HEK293 (cell line): ENCODE measurements at regions not wholly inside any gene's neighbourhood (a gene's known extent, or its start where the extent isn't known, plus 50 kb on each side); places are given as distances from the start of the nearest gene placed in this dataset.

ENCODE experiments used
- KLF16 ChIP-seq: fragments of 450-650 bp; formaldehyde crosslinking; IDR thresholded peaks from 2 replicates; pipeline ENCODE4 v1.5.1; 2017; ENCODE audit warnings: missing biosample characterization, missing genetic modification characterization
- SALL2 ChIP-seq: fragments of 450-650 bp; formaldehyde crosslinking; IDR thresholded peaks from 2 replicates; pipeline ENCODE4 v1.5.0; 2017; ENCODE audit warnings: missing biosample characterization, mild to moderate bottlenecking, missing genetic modification characterization, borderline replicate concordance
- ZNF350 ChIP-seq: fragments of 450-650 bp; formaldehyde crosslinking; IDR thresholded peaks from 2 replicates; pipeline ENCODE4 v1.5.0; 2017; ENCODE audit warnings: missing biosample characterization, mild to moderate bottlenecking, missing genetic modification characterization
- ZNF426 ChIP-seq: fragments of 450-650 bp; formaldehyde crosslinking; IDR thresholded peaks from 2 replicates; pipeline ENCODE4 v1.5.1; 2017; ENCODE audit warnings: missing biosample characterization, missing genetic modification characterization, mild to moderate bottlenecking, inconsistent platforms, moderate library complexity
- TF ChIP-seq, protein P1 (sequence below): fragments of 450-650 bp; formaldehyde crosslinking; IDR thresholded peaks from 2 replicates; pipeline ENCODE4 v1.5.1; 2016; ENCODE audit warnings: missing biosample characterization, missing genetic modification characterization
- TF ChIP-seq, protein P2 (sequence below): sonication (generic); formaldehyde crosslinking; IDR thresholded peaks from 2 replicates; pipeline ENCODE4 v1.8.1; 2022; ENCODE audit warnings: mild to moderate bottlenecking, moderate library complexity, missing genetic modification reagents

DNA sequence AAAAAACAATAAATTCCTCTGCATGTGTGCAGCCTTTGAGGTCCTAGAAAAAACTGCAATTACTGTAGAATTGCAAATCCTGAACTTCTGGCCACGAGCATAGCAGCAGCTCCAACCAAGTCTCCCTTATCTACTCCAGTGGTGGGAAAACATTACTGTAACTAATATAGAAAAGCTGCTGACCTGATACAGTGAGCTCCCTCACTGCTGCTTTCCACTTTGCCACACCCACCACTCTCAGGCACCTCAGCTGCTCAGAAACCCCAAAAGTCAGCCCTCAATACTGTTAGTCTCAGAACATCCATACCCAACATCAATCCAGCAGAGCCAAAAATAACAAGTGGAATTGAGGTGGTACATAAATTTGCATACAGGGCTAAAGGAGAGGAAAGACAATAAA is 192.5 kb downstream of the POU4F1 start:
- TF ChIP-seq, protein P1, sequence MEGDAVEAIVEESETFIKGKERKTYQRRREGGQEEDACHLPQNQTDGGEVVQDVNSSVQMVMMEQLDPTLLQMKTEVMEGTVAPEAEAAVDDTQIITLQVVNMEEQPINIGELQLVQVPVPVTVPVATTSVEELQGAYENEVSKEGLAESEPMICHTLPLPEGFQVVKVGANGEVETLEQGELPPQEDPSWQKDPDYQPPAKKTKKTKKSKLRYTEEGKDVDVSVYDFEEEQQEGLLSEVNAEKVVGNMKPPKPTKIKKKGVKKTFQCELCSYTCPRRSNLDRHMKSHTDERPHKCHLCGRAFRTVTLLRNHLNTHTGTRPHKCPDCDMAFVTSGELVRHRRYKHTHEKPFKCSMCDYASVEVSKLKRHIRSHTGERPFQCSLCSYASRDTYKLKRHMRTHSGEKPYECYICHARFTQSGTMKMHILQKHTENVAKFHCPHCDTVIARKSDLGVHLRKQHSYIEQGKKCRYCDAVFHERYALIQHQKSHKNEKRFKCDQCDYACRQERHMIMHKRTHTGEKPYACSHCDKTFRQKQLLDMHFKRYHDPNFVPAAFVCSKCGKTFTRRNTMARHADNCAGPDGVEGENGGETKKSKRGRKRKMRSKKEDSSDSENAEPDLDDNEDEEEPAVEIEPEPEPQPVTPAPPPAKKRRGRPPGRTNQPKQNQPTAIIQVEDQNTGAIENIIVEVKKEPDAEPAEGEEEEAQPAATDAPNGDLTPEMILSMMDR: no peak
- no peak for TF ChIP-seq KLF16 (tag by site-specific recombination)
- TF ChIP-seq, protein P2, sequence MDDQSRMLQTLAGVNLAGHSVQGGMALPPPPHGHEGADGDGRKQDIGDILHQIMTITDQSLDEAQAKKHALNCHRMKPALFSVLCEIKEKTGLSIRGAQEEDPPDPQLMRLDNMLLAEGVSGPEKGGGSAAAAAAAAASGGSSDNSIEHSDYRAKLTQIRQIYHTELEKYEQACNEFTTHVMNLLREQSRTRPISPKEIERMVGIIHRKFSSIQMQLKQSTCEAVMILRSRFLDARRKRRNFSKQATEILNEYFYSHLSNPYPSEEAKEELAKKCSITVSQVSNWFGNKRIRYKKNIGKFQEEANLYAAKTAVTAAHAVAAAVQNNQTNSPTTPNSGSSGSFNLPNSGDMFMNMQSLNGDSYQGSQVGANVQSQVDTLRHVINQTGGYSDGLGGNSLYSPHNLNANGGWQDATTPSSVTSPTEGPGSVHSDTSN: no peak
- no peak for TF ChIP-seq ZNF350
- TF ChIP-seq SALL2 (tag by site-specific recombination): no peak
- TF ChIP-seq ZNF426 (tag by site-specific recombination): no peak
